SK-N-SH (cell line): ENCODE measurements at regions not wholly inside any gene's neighbourhood (a gene's known extent, or its start where the extent isn't known, plus 50 kb on each side); places are given as distances from the start of the nearest gene placed in this dataset.

Source experiments
- CHD2 ChIP-seq: fragments of 150-350 bp; IDR thresholded peaks from 2 replicates; pipeline ENCODE4 v1.6.1; 2018; ENCODE audit warnings: low read length; ENCODE audit not compliant: partially characterized antibody
- EP300 ChIP-seq, 2 experiments: IDR thresholded peaks; 2 replicates each; pipeline versions ENCODE4 v1.4.0 to v1.6.1; 2012; ENCODE audit warnings: borderline replicate concordance in 1 of 2, low read depth in 1 of 2, low read length in 1 of 2
- FOSL2 ChIP-seq: IDR thresholded peaks from 2 replicates; pipeline ENCODE4 v1.4.0; 2012; ENCODE audit warnings: low read depth, mild to moderate bottlenecking, moderate library complexity, borderline replicate concordance
- NRF1 ChIP-seq: IDR thresholded peaks from 2 replicates; pipeline ENCODE4 v1.6.1; 2012; ENCODE audit warnings: low read depth, mild to moderate bottlenecking, low read length
- POLR2AphosphoS5 ChIP-seq: IDR thresholded peaks from 2 replicates; pipeline ENCODE4 v1.6.1; 2012; ENCODE audit warnings: low read depth, low read length
- RXRA ChIP-seq: IDR thresholded peaks from 2 replicates; pipeline ENCODE4 v1.4.0; 2012; ENCODE audit warnings: low read depth, mild to moderate bottlenecking, borderline replicate concordance
- SIN3A ChIP-seq: IDR thresholded peaks from 2 replicates; pipeline ENCODE4 v1.6.1; 2012; ENCODE audit warnings: low read depth, mild to moderate bottlenecking, low read length, moderate library complexity, borderline replicate concordance
- TAF1 ChIP-seq: IDR thresholded peaks from 2 replicates; pipeline ENCODE4 v1.6.1; 2012; ENCODE audit warnings: low read depth, mild to moderate bottlenecking, low read length, moderate library complexity, borderline replicate concordance
- TEAD4 ChIP-seq: IDR thresholded peaks from 2 replicates; pipeline ENCODE4 v1.4.0; 2012; ENCODE audit warnings: mild to moderate bottlenecking, borderline replicate concordance; ENCODE audit not compliant: insufficient read depth
- TF ChIP-seq, protein P1 (sequence below): fragments of 150-350 bp; IDR thresholded peaks from 2 replicates; pipeline ENCODE4 v1.6.1; 2017; ENCODE audit warnings: antibody characterized with exemption, low read length, low read depth, borderline replicate concordance
- TF ChIP-seq, protein P2 (sequence below): fragments of 200-600 bp; sonication (generic); IDR thresholded peaks from 2 replicates; pipeline ENCODE4 v1.6.1; 2017; ENCODE audit warnings: antibody characterized with exemption, mild to moderate bottlenecking, moderate library complexity
- TF ChIP-seq, protein P3 (sequence below): IDR thresholded peaks from 2 replicates; pipeline ENCODE4 v1.4.0; 2012; ENCODE audit warnings: low read depth
- TF ChIP-seq, protein P4 (sequence below): IDR thresholded peaks from 2 replicates; pipeline ENCODE4 v1.6.1; 2012; ENCODE audit warnings: mild to moderate bottlenecking, low read depth, low read length, moderate library complexity
- TF ChIP-seq, protein P5 (sequence below): IDR thresholded peaks from 2 replicates; pipeline ENCODE4; 2012

DNA sequence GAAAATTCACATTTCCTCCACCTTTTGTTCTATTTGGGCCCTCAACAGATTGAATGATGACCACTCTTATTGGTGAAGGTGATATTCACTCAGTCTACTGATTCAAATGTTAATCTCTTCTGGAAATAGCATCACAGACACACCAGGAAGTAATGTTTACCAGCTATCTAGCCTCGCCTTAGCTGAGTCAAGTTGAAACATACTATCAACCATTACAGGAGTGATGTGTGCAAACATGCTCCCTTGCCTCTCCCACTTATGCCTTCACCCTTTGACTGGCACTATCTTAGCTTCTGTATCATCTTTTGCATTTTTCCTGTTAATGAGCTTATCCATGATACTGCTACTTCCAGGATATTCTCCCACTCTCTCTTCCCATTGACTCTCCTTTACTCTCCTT lies 191.9 kb downstream of the CENPW start:
- TF ChIP-seq, protein P1, sequence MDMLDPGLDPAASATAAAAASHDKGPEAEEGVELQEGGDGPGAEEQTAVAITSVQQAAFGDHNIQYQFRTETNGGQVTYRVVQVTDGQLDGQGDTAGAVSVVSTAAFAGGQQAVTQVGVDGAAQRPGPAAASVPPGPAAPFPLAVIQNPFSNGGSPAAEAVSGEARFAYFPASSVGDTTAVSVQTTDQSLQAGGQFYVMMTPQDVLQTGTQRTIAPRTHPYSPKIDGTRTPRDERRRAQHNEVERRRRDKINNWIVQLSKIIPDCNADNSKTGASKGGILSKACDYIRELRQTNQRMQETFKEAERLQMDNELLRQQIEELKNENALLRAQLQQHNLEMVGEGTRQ = no peak
- TF ChIP-seq, protein P2, sequence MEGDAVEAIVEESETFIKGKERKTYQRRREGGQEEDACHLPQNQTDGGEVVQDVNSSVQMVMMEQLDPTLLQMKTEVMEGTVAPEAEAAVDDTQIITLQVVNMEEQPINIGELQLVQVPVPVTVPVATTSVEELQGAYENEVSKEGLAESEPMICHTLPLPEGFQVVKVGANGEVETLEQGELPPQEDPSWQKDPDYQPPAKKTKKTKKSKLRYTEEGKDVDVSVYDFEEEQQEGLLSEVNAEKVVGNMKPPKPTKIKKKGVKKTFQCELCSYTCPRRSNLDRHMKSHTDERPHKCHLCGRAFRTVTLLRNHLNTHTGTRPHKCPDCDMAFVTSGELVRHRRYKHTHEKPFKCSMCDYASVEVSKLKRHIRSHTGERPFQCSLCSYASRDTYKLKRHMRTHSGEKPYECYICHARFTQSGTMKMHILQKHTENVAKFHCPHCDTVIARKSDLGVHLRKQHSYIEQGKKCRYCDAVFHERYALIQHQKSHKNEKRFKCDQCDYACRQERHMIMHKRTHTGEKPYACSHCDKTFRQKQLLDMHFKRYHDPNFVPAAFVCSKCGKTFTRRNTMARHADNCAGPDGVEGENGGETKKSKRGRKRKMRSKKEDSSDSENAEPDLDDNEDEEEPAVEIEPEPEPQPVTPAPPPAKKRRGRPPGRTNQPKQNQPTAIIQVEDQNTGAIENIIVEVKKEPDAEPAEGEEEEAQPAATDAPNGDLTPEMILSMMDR = no peak
- TF ChIP-seq NRF1 = no peak
- TF ChIP-seq POLR2AphosphoS5 = no peak
- no peak for TF ChIP-seq TAF1
- TF ChIP-seq, protein P3, sequence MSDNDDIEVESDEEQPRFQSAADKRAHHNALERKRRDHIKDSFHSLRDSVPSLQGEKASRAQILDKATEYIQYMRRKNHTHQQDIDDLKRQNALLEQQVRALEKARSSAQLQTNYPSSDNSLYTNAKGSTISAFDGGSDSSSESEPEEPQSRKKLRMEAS = no peak
- no peak for TF ChIP-seq TEAD4
- no peak for TF ChIP-seq SIN3A
- TF ChIP-seq CHD2 = no peak
- no peak for TF ChIP-seq RXRA
- no peak for TF ChIP-seq EP300 (IDR thresholded peaks at IDR 0.05; ENCODE audit: borderline replicate concordance in 1 of 2, low read depth in 1 of 2, low read length in 1 of 2)
- TF ChIP-seq FOSL2 = no peak
- TF ChIP-seq, protein P4, sequence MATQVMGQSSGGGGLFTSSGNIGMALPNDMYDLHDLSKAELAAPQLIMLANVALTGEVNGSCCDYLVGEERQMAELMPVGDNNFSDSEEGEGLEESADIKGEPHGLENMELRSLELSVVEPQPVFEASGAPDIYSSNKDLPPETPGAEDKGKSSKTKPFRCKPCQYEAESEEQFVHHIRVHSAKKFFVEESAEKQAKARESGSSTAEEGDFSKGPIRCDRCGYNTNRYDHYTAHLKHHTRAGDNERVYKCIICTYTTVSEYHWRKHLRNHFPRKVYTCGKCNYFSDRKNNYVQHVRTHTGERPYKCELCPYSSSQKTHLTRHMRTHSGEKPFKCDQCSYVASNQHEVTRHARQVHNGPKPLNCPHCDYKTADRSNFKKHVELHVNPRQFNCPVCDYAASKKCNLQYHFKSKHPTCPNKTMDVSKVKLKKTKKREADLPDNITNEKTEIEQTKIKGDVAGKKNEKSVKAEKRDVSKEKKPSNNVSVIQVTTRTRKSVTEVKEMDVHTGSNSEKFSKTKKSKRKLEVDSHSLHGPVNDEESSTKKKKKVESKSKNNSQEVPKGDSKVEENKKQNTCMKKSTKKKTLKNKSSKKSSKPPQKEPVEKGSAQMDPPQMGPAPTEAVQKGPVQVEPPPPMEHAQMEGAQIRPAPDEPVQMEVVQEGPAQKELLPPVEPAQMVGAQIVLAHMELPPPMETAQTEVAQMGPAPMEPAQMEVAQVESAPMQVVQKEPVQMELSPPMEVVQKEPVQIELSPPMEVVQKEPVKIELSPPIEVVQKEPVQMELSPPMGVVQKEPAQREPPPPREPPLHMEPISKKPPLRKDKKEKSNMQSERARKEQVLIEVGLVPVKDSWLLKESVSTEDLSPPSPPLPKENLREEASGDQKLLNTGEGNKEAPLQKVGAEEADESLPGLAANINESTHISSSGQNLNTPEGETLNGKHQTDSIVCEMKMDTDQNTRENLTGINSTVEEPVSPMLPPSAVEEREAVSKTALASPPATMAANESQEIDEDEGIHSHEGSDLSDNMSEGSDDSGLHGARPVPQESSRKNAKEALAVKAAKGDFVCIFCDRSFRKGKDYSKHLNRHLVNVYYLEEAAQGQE = no peak
- TF ChIP-seq, protein P5, sequence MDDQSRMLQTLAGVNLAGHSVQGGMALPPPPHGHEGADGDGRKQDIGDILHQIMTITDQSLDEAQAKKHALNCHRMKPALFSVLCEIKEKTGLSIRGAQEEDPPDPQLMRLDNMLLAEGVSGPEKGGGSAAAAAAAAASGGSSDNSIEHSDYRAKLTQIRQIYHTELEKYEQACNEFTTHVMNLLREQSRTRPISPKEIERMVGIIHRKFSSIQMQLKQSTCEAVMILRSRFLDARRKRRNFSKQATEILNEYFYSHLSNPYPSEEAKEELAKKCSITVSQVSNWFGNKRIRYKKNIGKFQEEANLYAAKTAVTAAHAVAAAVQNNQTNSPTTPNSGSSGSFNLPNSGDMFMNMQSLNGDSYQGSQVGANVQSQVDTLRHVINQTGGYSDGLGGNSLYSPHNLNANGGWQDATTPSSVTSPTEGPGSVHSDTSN = no peak
